ENCODE measurements at regions not wholly inside any gene's neighbourhood (a gene's known extent, or its start where the extent isn't known, plus 50 kb on each side); places are given as distances from the start of the nearest gene placed in this dataset.
A peak's percentile ranks its signal among the peaks of the same experiment; 100 is the strongest.
"Not testable (repeated sequence)": the region's sequence is repeated elsewhere in the genome, so short reads cannot be mapped to it uniquely, and the experiment has no call there.

- Histone ChIP-seq H3K79me2 (ENCODE audit: insufficient read depth, low read length) (no peaks in the 10 kb centered on the region), H3K27ac (ENCODE audit: low read depth, low read length) (no peak overlapping the region), H3K9me3 (ENCODE audit: insufficient read depth, low read depth, low read length) (no peaks in the 10 kb centered on the region), H3K4me2 (ENCODE audit: low read length) (no peak overlapping the region), H3K4me1 (ENCODE audit: insufficient read depth, low read length) (no peaks in the 10 kb centered on the region), H4K20me1 (ENCODE audit: insufficient read depth, low read length) (no peaks in the 10 kb centered on the region), H3K36me3 (ENCODE audit: insufficient read depth, low read length) (no peaks in the 10 kb centered on the region), H2AFZ (ENCODE audit: low read depth, low read length) (no peak overlapping the region), H3K4me3 (ENCODE audit: insufficient read depth, low read depth, low read length) (no peak overlapping the region), H3K27me3 (ENCODE audit: insufficient read depth, low read length) (no peaks in the 10 kb centered on the region), H3K9ac (ENCODE audit: low read length) (no peak overlapping the region)
- no peak for TF ChIP-seq CTCF (IDR thresholded peaks at IDR 0.05; ENCODE audit: insufficient read depth, low read depth, low read length)
- no peak for TF ChIP-seq EZH2 (IDR thresholded peaks at IDR 0.05; ENCODE audit: insufficient read depth, low read length)
- no peak overlapping the region for H3K4me3 Mint-ChIP-seq (ENCODE audit: unreplicated experiment)
- no peaks in the 10 kb centered on the region for H3K4me1 Mint-ChIP-seq (ENCODE audit: low read depth, unreplicated experiment)
- no peaks in the 10 kb centered on the region for H3K36me3 Mint-ChIP-seq (ENCODE audit: low read depth, unreplicated experiment)
- DNase-seq (ENCODE audit: low read depth) (no peak), FAIRE-seq (peak; percentile 76)
- no peak overlapping the region for H3K27ac Mint-ChIP-seq (ENCODE audit: unreplicated experiment)
- H3K27me3 Mint-ChIP-seq (ENCODE audit: low read depth, unreplicated experiment), result no peaks in the 10 kb centered on the region
- no peaks in the 10 kb centered on the region for H3K9me3 Mint-ChIP-seq (ENCODE audit: unreplicated experiment)
Measured at GRCh38 chrX:28491941-28492340, 95.3 kb upstream of the IL1RAPL1 start.

GRCh38 chrX:28498658-28499057 lies 88.6 kb upstream of the IL1RAPL1 start:
- Mint-ChIP-seq H3K9me3 (ENCODE audit: unreplicated experiment) (no peaks in the 10 kb centered on the region), H3K36me3 (ENCODE audit: low read depth, unreplicated experiment) (no peaks in the 10 kb centered on the region), H3K27ac (ENCODE audit: unreplicated experiment) (no peak overlapping the region), H3K4me1 (ENCODE audit: low read depth, unreplicated experiment) (peaks cover 5% of the 10 kb centered on the region), H3K4me3 (ENCODE audit: unreplicated experiment) (no peak overlapping the region), H3K27me3 (ENCODE audit: low read depth, unreplicated experiment) (no peaks in the 10 kb centered on the region)
- TF ChIP-seq CTCF (IDR thresholded peaks at IDR 0.05; ENCODE audit: insufficient read depth, low read depth, low read length), result no peak
- TF ChIP-seq EZH2 (IDR thresholded peaks at IDR 0.05; ENCODE audit: insufficient read depth, low read length), result no peak
- Histone ChIP-seq H3K36me3 (ENCODE audit: insufficient read depth, low read length) (no peaks in the 10 kb centered on the region), H3K27ac (ENCODE audit: low read depth, low read length) (peak overlapping the region; percentile 25), H3K9ac (ENCODE audit: low read length) (peak overlapping the region; percentile 37), H3K79me2 (ENCODE audit: insufficient read depth, low read length) (no peaks in the 10 kb centered on the region), H3K4me1 (ENCODE audit: insufficient read depth, low read length) (no peaks in the 10 kb centered on the region), H4K20me1 (ENCODE audit: insufficient read depth, low read length) (no peaks in the 10 kb centered on the region), H3K4me3 (ENCODE audit: insufficient read depth, low read depth, low read length) (no peak overlapping the region), H3K4me2 (ENCODE audit: low read length) (peak overlapping the region; percentile 60), H3K9me3 (ENCODE audit: insufficient read depth, low read depth, low read length) (no peaks in the 10 kb centered on the region), H2AFZ (ENCODE audit: low read depth, low read length) (peak overlapping the region; percentile 56), H3K27me3 (ENCODE audit: insufficient read depth, low read length) (no peaks in the 10 kb centered on the region)
- FAIRE-seq (no peak), DNase-seq (ENCODE audit: low read depth) (peak; percentile 10)

GRCh38 chrX:28502667-28503066 lies 84.6 kb upstream of the IL1RAPL1 start:
- H3K9me3 Mint-ChIP-seq (ENCODE audit: unreplicated experiment); H4K20me1 ChIP-seq (ENCODE audit: insufficient read depth, low read length); H3K9me3 ChIP-seq (ENCODE audit: insufficient read depth, low read depth, low read length); H2AFZ ChIP-seq (ENCODE audit: low read depth, low read length); H3K9ac ChIP-seq (ENCODE audit: low read length); H3K4me3 ChIP-seq (ENCODE audit: insufficient read depth, low read depth, low read length); H3K36me3 Mint-ChIP-seq (ENCODE audit: low read depth, unreplicated experiment); H3K27me3 Mint-ChIP-seq (ENCODE audit: low read depth, unreplicated experiment); H3K4me2 ChIP-seq (ENCODE audit: low read length); H3K27ac Mint-ChIP-seq (ENCODE audit: unreplicated experiment); H3K27ac ChIP-seq (ENCODE audit: low read depth, low read length); H3K4me1 Mint-ChIP-seq (ENCODE audit: low read depth, unreplicated experiment); H3K4me3 Mint-ChIP-seq (ENCODE audit: unreplicated experiment); H3K4me1 ChIP-seq (ENCODE audit: insufficient read depth, low read length); H3K79me2 ChIP-seq (ENCODE audit: insufficient read depth, low read length); FAIRE-seq; DNase-seq (ENCODE audit: low read depth); H3K36me3 ChIP-seq (ENCODE audit: insufficient read depth, low read length); H3K27me3 ChIP-seq (ENCODE audit: insufficient read depth, low read length): not testable (repeated sequence)

- H3K36me3 Mint-ChIP-seq (ENCODE audit: low read depth, unreplicated experiment); DNase-seq (ENCODE audit: low read depth); H3K27me3 ChIP-seq (ENCODE audit: insufficient read depth, low read length); H3K4me2 ChIP-seq (ENCODE audit: low read length); H3K9me3 ChIP-seq (ENCODE audit: insufficient read depth, low read depth, low read length); H2AFZ ChIP-seq (ENCODE audit: low read depth, low read length); H3K4me1 ChIP-seq (ENCODE audit: insufficient read depth, low read length); H3K4me1 Mint-ChIP-seq (ENCODE audit: low read depth, unreplicated experiment); H3K27me3 Mint-ChIP-seq (ENCODE audit: low read depth, unreplicated experiment); H3K36me3 ChIP-seq (ENCODE audit: insufficient read depth, low read length); H3K9me3 Mint-ChIP-seq (ENCODE audit: unreplicated experiment); H3K9ac ChIP-seq (ENCODE audit: low read length); H3K4me3 Mint-ChIP-seq (ENCODE audit: unreplicated experiment); H3K79me2 ChIP-seq (ENCODE audit: insufficient read depth, low read length); H4K20me1 ChIP-seq (ENCODE audit: insufficient read depth, low read length); H3K27ac ChIP-seq (ENCODE audit: low read depth, low read length); H3K27ac Mint-ChIP-seq (ENCODE audit: unreplicated experiment); H3K4me3 ChIP-seq (ENCODE audit: insufficient read depth, low read depth, low read length): not testable (repeated sequence)
- peak; percentile 32 for FAIRE-seq
Measured at GRCh38 chrX:28507650-28508049, 79.6 kb upstream of the IL1RAPL1 start.
